ENCODE measurements at regions not wholly inside any gene's neighbourhood (a gene's known extent, or its start where the extent isn't known, plus 50 kb on each side); places are given as distances from the start of the nearest gene placed in this dataset.

DNA sequence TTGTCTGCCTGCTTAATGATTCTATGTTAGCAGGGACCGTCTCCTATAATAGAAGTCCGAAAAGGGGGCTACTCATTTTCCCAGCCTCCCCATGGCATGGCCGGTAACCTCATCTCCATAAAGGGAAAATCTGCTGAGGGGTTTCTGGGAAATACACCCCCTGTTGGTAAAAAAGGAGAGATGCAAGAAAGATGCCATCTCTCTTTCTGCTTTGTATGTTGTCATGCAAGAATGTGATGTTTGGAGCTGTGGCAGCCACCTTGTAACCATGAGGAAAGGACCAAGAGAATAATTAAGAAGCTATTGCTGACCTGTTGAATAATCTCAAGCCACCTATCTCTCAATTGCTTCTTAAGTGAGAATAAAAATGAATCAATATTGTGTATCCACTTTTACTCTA is 94.8 kb upstream of the XYLT1 start:
- TF ChIP-seq, protein P1, sequence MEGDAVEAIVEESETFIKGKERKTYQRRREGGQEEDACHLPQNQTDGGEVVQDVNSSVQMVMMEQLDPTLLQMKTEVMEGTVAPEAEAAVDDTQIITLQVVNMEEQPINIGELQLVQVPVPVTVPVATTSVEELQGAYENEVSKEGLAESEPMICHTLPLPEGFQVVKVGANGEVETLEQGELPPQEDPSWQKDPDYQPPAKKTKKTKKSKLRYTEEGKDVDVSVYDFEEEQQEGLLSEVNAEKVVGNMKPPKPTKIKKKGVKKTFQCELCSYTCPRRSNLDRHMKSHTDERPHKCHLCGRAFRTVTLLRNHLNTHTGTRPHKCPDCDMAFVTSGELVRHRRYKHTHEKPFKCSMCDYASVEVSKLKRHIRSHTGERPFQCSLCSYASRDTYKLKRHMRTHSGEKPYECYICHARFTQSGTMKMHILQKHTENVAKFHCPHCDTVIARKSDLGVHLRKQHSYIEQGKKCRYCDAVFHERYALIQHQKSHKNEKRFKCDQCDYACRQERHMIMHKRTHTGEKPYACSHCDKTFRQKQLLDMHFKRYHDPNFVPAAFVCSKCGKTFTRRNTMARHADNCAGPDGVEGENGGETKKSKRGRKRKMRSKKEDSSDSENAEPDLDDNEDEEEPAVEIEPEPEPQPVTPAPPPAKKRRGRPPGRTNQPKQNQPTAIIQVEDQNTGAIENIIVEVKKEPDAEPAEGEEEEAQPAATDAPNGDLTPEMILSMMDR (IDR thresholded peaks at IDR 0.05): no peak
- TF ChIP-seq EZH2 (IDR thresholded peaks at IDR 0.05; ENCODE audit: borderline replicate concordance, insufficient read depth, low read depth, low read length, poor library complexity, severe bottlenecking): no peak

All from B cell (primary cell).